ENCODE measurements at regions not wholly inside any gene's neighbourhood (a gene's known extent, or its start where the extent isn't known, plus 50 kb on each side); places are given as distances from the start of the nearest gene placed in this dataset.

- ATAC-seq = no peak
- TF ChIP-seq HMGXB4 (CRISPR knock-in tag; IDR thresholded peaks at IDR 0.05) (no peak), CREM (CRISPR knock-in tag; IDR thresholded peaks at IDR 0.05) (no peak), AFF4 (CRISPR knock-in tag; IDR thresholded peaks at IDR 0.05; ENCODE audit: borderline replicate concordance) (no peak), MYBL2 (CRISPR knock-in tag; IDR thresholded peaks at IDR 0.05) (no peak), CREB1 (CRISPR knock-in tag; IDR thresholded peaks at IDR 0.05) (no peak), SMAD3 (CRISPR knock-in tag; IDR thresholded peaks at IDR 0.05; ENCODE audit: borderline replicate concordance) (no peak), ATF2 (CRISPR knock-in tag; IDR thresholded peaks at IDR 0.05; ENCODE audit: borderline replicate concordance, low read depth) (no peak), FOXP4 (CRISPR knock-in tag; IDR thresholded peaks at IDR 0.05) (no peak), ZNF416 (CRISPR knock-in tag; IDR thresholded peaks at IDR 0.05) (no peak), USF1 (CRISPR knock-in tag; IDR thresholded peaks at IDR 0.05) (no peak)
- H3K36me3 Mint-ChIP-seq = no peaks in the 10 kb centered on the region
- no peak overlapping the region for H3K27ac Mint-ChIP-seq
- ChIA-PET POLR2A (no interaction called here), CTCF (no interaction called here)
- no peaks in the 10 kb centered on the region for H3K4me1 Mint-ChIP-seq
- DNase-seq (ENCODE audit: low spot score) = no peak
- no peaks in the 10 kb centered on the region for H3K27me3 Mint-ChIP-seq (ENCODE audit: low read depth)
- no peak overlapping the region for H3K4me3 Mint-ChIP-seq
- H3K9me3 Mint-ChIP-seq = peaks cover under 1% of the 10 kb centered on the region; the same call in 1 of the 2 replicates
Observed at GRCh38 chr11:104260456-104260855, 96.5 kb upstream of the PDGFD start.

- Mint-ChIP-seq H3K27ac (no peak overlapping the region), H3K9me3 (no peaks in the 10 kb centered on the region), H3K4me3 (no peak overlapping the region), H3K36me3 (no peaks in the 10 kb centered on the region), H3K4me1 (0 out of 2 replicates have a peak, but pooled peaks cover 2% of the 10 kb centered on the region), H3K27me3 (ENCODE audit: low read depth) (no peaks in the 10 kb centered on the region)
- DNase-seq (ENCODE audit: low spot score) = no peak
- ChIA-PET CTCF (interaction anchor here (1.6 kb wide), 1 partner anchor 73 kb away, joined by 6 read pairs; no protein-coding TSS in a partner anchor), POLR2A (no interaction called here)
- TF ChIP-seq KAT7 (CRISPR knock-in tag; IDR thresholded peaks at IDR 0.05; ENCODE audit: borderline replicate concordance) (no peak), ELF4 (CRISPR knock-in tag; IDR thresholded peaks at IDR 0.05; ENCODE audit: low read depth) (no peak), NFYB (CRISPR knock-in tag; conservative IDR thresholded peaks at IDR 0.05; ENCODE audit: low read depth) (no peak), FOXP4 (CRISPR knock-in tag; IDR thresholded peaks at IDR 0.05) (no peak), SP1 (CRISPR knock-in tag; conservative IDR thresholded peaks at IDR 0.05) (no peak), NR1H2 (CRISPR knock-in tag; IDR thresholded peaks at IDR 0.05) (no peak), ZNF138 (CRISPR knock-in tag; conservative IDR thresholded peaks at IDR 0.05) (no peak)
- no peak for ATAC-seq
Observed at GRCh38 chr11:104259121-104259610, 95.2 kb upstream of the PDGFD start.
